ENCODE measurements at regions not wholly inside any gene's neighbourhood (a gene's known extent, or its start where the extent isn't known, plus 50 kb on each side); places are given as distances from the start of the nearest gene placed in this dataset.

- ChIA-PET CTCF (interaction anchor here (0.8 to 1.2 kb wide), 2 partner anchors 71 to 925 kb away, joined by 3 read pairs; no protein-coding TSS in a partner anchor), POLR2A (no interaction called here)
- no peaks in the 10 kb centered on the region for H4K20me1 ChIP-seq (ENCODE audit: insufficient read depth)
- no peak overlapping the region for H3K4me2 ChIP-seq
- DNase-seq, result no peak
- H3K9ac ChIP-seq, result no peak overlapping the region
- no peaks in the 10 kb centered on the region for H3K27me3 ChIP-seq (ENCODE audit: insufficient read depth)
- peaks cover 16% of the 10 kb centered on the region for H3F3A ChIP-seq (replicated peaks; ENCODE audit: insufficient read depth)
- no peak overlapping the region for H3K4me3 ChIP-seq (ENCODE audit: low read depth in 2 of 2, low read length in 1 of 2)
- peaks cover 0 to 3% of the 10 kb centered on the region in 2 experiments; a peak in 1 of 4 replicates for H3K4me1 ChIP-seq (ENCODE audit: control insufficient read depth in 1 of 2, insufficient read depth in 2 of 2, low read depth in 1 of 2, low read length in 1 of 2)
- H3K79me2 ChIP-seq (ENCODE audit: insufficient read depth), result no peaks in the 10 kb centered on the region
- no peaks in the 10 kb centered on the region for H3K9me2 ChIP-seq
- no peaks in the 10 kb centered on the region for H3K36me3 ChIP-seq (replicated peaks in 1 of 2; ENCODE audit: control insufficient read depth in 1 of 2, insufficient read depth in 2 of 2, low read length in 1 of 2)
- TF ChIP-seq MAX (IDR thresholded peaks at IDR 0.05; ENCODE audit: low read depth) (no peak), USF1 (IDR thresholded peaks at IDR 0.05; ENCODE audit: borderline replicate concordance, low read depth) (no peak), MEF2A (IDR thresholded peaks at IDR 0.05; ENCODE audit: borderline replicate concordance, low read depth) (no peak), RFX5 (IDR thresholded peaks at IDR 0.05; ENCODE audit: low read length) (no peak), RAD21 (IDR thresholded peaks at IDR 0.05; ENCODE audit: low read length) (no peak), EP300 (IDR thresholded peaks at IDR 0.05; ENCODE audit: borderline replicate concordance in 1 of 2, low read depth in 1 of 2, low read length in 1 of 2) (no peak), CHD2 (IDR thresholded peaks at IDR 0.05; ENCODE audit: low read length, partially characterized antibody) (no peak), FOSL2 (IDR thresholded peaks at IDR 0.05; ENCODE audit: borderline replicate concordance, low read depth) (no peak), POLR2AphosphoS5 (IDR thresholded peaks at IDR 0.05; ENCODE audit: low read depth, low read length) (no peak)
- 15% methylated on average over 1 of the region's 1 CpG for WGBS (ENCODE audit: low lambda C conversion rate)
- 0 out of 2 replicates have a peak overlapping the region, but pooled peaks have one; percentile 0 for H2AFZ ChIP-seq (ENCODE audit: low read depth)
- no peaks in the 10 kb centered on the region for H3K9me3 ChIP-seq
- no peak overlapping the region for H3K27ac ChIP-seq (ENCODE audit: low read depth in 2 of 2, low read length in 1 of 2)
Measured at GRCh38 chr21:35615325-35615724, 445.0 kb downstream of the SETD4 start.

- H3K9ac ChIP-seq, result no peak overlapping the region
- peaks cover 9% of the 10 kb centered on the region for H3F3A ChIP-seq (replicated peaks; ENCODE audit: insufficient read depth)
- no peaks in the 10 kb centered on the region for H3K79me2 ChIP-seq (ENCODE audit: insufficient read depth)
- no peak for DNase-seq
- H3K4me1 ChIP-seq (ENCODE audit: control insufficient read depth in 1 of 2, insufficient read depth in 2 of 2, low read depth in 1 of 2, low read length in 1 of 2), result no peaks in the 10 kb centered on the region
- H3K27me3 ChIP-seq (ENCODE audit: insufficient read depth), result no peaks in the 10 kb centered on the region
- H3K9me3 ChIP-seq, result no peaks in the 10 kb centered on the region
- H3K36me3 ChIP-seq (replicated peaks in 1 of 2; ENCODE audit: control insufficient read depth in 1 of 2, insufficient read depth in 2 of 2, low read length in 1 of 2), result no peaks in the 10 kb centered on the region
- H2AFZ ChIP-seq (ENCODE audit: low read depth), result no peak overlapping the region
- no peak for TF ChIP-seq USF1 (IDR thresholded peaks at IDR 0.05; ENCODE audit: borderline replicate concordance, low read depth)
- TF ChIP-seq FOSL2 (IDR thresholded peaks at IDR 0.05; ENCODE audit: borderline replicate concordance, low read depth), result peak; percentile 56; the same call in 1 of the 2 replicates
- no peaks in the 10 kb centered on the region for H4K20me1 ChIP-seq (ENCODE audit: insufficient read depth)
- H3K4me2 ChIP-seq, result no peak overlapping the region
- H3K27ac ChIP-seq (ENCODE audit: low read depth in 2 of 2, low read length in 1 of 2), result 0 out of 4 replicates have a peak overlapping the region, but pooled peaks of 1 of the 2 experiments have one; percentile 17
- H3K4me3 ChIP-seq (ENCODE audit: low read depth in 2 of 2, low read length in 1 of 2), result no peak overlapping the region
- ChIA-PET CTCF (interaction anchor here (0.8 kb wide), 1 partner anchor 70 kb away, joined by 3 read pairs; no protein-coding TSS in a partner anchor), POLR2A (no interaction called here)
- 44% methylated on average over 4 of the region's 4 CpGs for WGBS (ENCODE audit: low lambda C conversion rate)
- no peaks in the 10 kb centered on the region for H3K9me2 ChIP-seq
Measured at GRCh38 chr21:35614396-35614921, 445.9 kb downstream of the SETD4 start.

Data from SK-N-SH (cell line).